Activated CD4-positive, alpha-beta T cell treated with anti-CD3 and anti-CD28 coated beads for 48 hours (primary cell): ENCODE measurements at regions not wholly inside any gene's neighbourhood (a gene's known extent, or its start where the extent isn't known, plus 50 kb on each side); places are given as distances from the start of the nearest gene placed in this dataset.

Experiments
- DNase-seq: peaks from one replicate; pipeline ENCODE4 v3.0.0-alpha.2; 2020

- no peak for DNase-seq
Measured at GRCh38 chr7:86970986-86971385, 88.5 kb downstream of the ELAPOR2 start.

- no peak for DNase-seq
Measured at GRCh38 chr7:86970547-86970946, 88.9 kb downstream of the ELAPOR2 start.

GRCh38 chr7:86969865-86970264 is 89.6 kb downstream of the ELAPOR2 start:
- DNase-seq, result no peak

- no peak for DNase-seq
Measured at GRCh38 chr7:86968618-86969017, 90.8 kb downstream of the ELAPOR2 start.

GRCh38 chr7:86966916-86967315 is 92.5 kb downstream of the ELAPOR2 start:
- DNase-seq, result no peak

GRCh38 chr7:86965727-86966120 is 93.7 kb downstream of the ELAPOR2 start:
- DNase-seq, result no peak

GRCh38 chr7:86964973-86965726 is 94.3 kb downstream of the ELAPOR2 start:
- DNase-seq, result no peak

GRCh38 chr7:86963599-86964230 is 95.7 kb downstream of the ELAPOR2 start:
- no peak for DNase-seq

- no peak for DNase-seq
Measured at GRCh38 chr7:86962623-86963022, 96.8 kb downstream of the ELAPOR2 start.

GRCh38 chr7:86961686-86962085 is 97.8 kb downstream of the ELAPOR2 start:
- no peak for DNase-seq

GRCh38 chr7:86958380-86958779 is 101.1 kb downstream of the ELAPOR2 start:
- no peak for DNase-seq

- DNase-seq, result no peak
Measured at GRCh38 chr7:86956567-86956966, 102.9 kb downstream of the ELAPOR2 start.

GRCh38 chr7:86955895-86956503 is 103.5 kb downstream of the ELAPOR2 start:
- DNase-seq, result no peak

GRCh38 chr7:86954971-86955370 is 104.5 kb downstream of the ELAPOR2 start:
- DNase-seq, result no peak

- DNase-seq, result no peak
Measured at GRCh38 chr7:86953653-86954336, 105.7 kb downstream of the ELAPOR2 start.

GRCh38 chr7:86953219-86953618 is 106.2 kb downstream of the ELAPOR2 start:
- DNase-seq, result no peak

GRCh38 chr7:86951895-86952294 is 107.6 kb downstream of the ELAPOR2 start:
- DNase-seq, result no peak

- no peak for DNase-seq
Measured at GRCh38 chr7:86950944-86951343, 108.5 kb downstream of the ELAPOR2 start.

- no peak for DNase-seq
Measured at GRCh38 chr7:86950360-86950759, 109.1 kb downstream of the ELAPOR2 start.

GRCh38 chr7:86949779-86950260 is 109.6 kb downstream of the ELAPOR2 start:
- DNase-seq, result no peak

GRCh38 chr7:86949052-86949778 is 110.2 kb downstream of the ELAPOR2 start:
- no peak for DNase-seq

- no peak for DNase-seq
Measured at GRCh38 chr7:86947929-86948328, 111.5 kb downstream of the ELAPOR2 start.

GRCh38 chr7:86943447-86943846 is 116.0 kb downstream of the ELAPOR2 start:
- DNase-seq, result no peak
